ENCODE measurements at regions not wholly inside any gene's neighbourhood (a gene's known extent, or its start where the extent isn't known, plus 50 kb on each side); places are given as distances from the start of the nearest gene placed in this dataset.

- H3K36me3 ChIP-seq (ENCODE audit: control insufficient read depth, insufficient read depth, low read length) = no peaks in the 10 kb centered on the region
- POLR2A ChIA-PET = no interaction called here
- no peaks in the 10 kb centered on the region for H3K9me3 ChIP-seq (ENCODE audit: control insufficient read depth, insufficient read depth, low read depth, low read length)
- no peak for DNase-seq (ENCODE audit: low read depth, low spot score)
- CTCF ChIA-PET = no interaction called here
- in situ Hi-C loops (cut with HindIII; ENCODE audit: low pct_unique_long_range_greater_than_20kb, low sequenced_read_pairs) = no loop called here
- H3K27me3 ChIP-seq (ENCODE audit: control insufficient read depth, insufficient read depth, low read length) = no peaks in the 10 kb centered on the region
- no peak overlapping the region for H3K4me3 ChIP-seq (ENCODE audit: low read depth in 2 of 2, low read length in 2 of 2)
- intact Hi-C loops (cut with micrococcal nuclease; ENCODE audit: unreplicated experiment) = no loop called here
- H3K4me1 ChIP-seq (ENCODE audit: control insufficient read depth, insufficient read depth, low read length) = no peaks in the 10 kb centered on the region
- H3K27ac ChIP-seq (ENCODE audit: low read length) = no peak overlapping the region
- BruUV-seq (replicated peaks) = no TSS peak
- TF ChIP-seq SIN3A (IDR thresholded peaks at IDR 0.05; ENCODE audit: borderline replicate concordance, insufficient read depth, low read depth, low read length) (no peak), TCF7L2 (IDR thresholded peaks at IDR 0.05; ENCODE audit: low read depth, low read length) (no peak), CTCF (IDR thresholded peaks at IDR 0.05) (no peak), POLR2AphosphoS5 (IDR thresholded peaks at IDR 0.05; ENCODE audit: low read depth, low read length) (no peak)
- TF ChIP-seq, protein P1, sequence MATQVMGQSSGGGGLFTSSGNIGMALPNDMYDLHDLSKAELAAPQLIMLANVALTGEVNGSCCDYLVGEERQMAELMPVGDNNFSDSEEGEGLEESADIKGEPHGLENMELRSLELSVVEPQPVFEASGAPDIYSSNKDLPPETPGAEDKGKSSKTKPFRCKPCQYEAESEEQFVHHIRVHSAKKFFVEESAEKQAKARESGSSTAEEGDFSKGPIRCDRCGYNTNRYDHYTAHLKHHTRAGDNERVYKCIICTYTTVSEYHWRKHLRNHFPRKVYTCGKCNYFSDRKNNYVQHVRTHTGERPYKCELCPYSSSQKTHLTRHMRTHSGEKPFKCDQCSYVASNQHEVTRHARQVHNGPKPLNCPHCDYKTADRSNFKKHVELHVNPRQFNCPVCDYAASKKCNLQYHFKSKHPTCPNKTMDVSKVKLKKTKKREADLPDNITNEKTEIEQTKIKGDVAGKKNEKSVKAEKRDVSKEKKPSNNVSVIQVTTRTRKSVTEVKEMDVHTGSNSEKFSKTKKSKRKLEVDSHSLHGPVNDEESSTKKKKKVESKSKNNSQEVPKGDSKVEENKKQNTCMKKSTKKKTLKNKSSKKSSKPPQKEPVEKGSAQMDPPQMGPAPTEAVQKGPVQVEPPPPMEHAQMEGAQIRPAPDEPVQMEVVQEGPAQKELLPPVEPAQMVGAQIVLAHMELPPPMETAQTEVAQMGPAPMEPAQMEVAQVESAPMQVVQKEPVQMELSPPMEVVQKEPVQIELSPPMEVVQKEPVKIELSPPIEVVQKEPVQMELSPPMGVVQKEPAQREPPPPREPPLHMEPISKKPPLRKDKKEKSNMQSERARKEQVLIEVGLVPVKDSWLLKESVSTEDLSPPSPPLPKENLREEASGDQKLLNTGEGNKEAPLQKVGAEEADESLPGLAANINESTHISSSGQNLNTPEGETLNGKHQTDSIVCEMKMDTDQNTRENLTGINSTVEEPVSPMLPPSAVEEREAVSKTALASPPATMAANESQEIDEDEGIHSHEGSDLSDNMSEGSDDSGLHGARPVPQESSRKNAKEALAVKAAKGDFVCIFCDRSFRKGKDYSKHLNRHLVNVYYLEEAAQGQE (IDR thresholded peaks at IDR 0.05; ENCODE audit: insufficient read depth in 1 of 2, low read depth in 2 of 2, low read length in 1 of 2) = no peak
- ATAC-seq = no peak
Observed at GRCh38 chr1:245094954-245095353, 59.8 kb upstream of the KIF26B start.

GRCh38 chr1:245094092-245094491 lies 60.7 kb upstream of the KIF26B start:
- intact Hi-C loops (cut with micrococcal nuclease; ENCODE audit: unreplicated experiment) = no loop called here
- DNase-seq (ENCODE audit: low read depth, low spot score) = no peak
- TF ChIP-seq, protein P1 (IDR thresholded peaks at IDR 0.05; ENCODE audit: insufficient read depth in 1 of 2, low read depth in 2 of 2, low read length in 1 of 2) = no peak
- no peak for TF ChIP-seq TCF7L2 (IDR thresholded peaks at IDR 0.05; ENCODE audit: low read depth, low read length)
- TF ChIP-seq CTCF (IDR thresholded peaks at IDR 0.05) = no peak
- TF ChIP-seq SIN3A (IDR thresholded peaks at IDR 0.05; ENCODE audit: borderline replicate concordance, insufficient read depth, low read depth, low read length) = no peak
- no peak for TF ChIP-seq POLR2AphosphoS5 (IDR thresholded peaks at IDR 0.05; ENCODE audit: low read depth, low read length)
- no TSS peak for BruUV-seq (replicated peaks)
- in situ Hi-C loops (cut with HindIII; ENCODE audit: low pct_unique_long_range_greater_than_20kb, low sequenced_read_pairs) = no loop called here
- CTCF ChIA-PET = no interaction called here
- Histone ChIP-seq H3K4me1 (ENCODE audit: control insufficient read depth, insufficient read depth, low read length) (no peaks in the 10 kb centered on the region), H3K9me3 (ENCODE audit: control insufficient read depth, insufficient read depth, low read depth, low read length) (no peaks in the 10 kb centered on the region), H3K4me3 (ENCODE audit: low read depth in 2 of 2, low read length in 2 of 2) (no peak overlapping the region), H3K27ac (ENCODE audit: low read length) (no peak overlapping the region), H3K27me3 (ENCODE audit: control insufficient read depth, insufficient read depth, low read length) (no peaks in the 10 kb centered on the region), H3K36me3 (ENCODE audit: control insufficient read depth, insufficient read depth, low read length) (no peaks in the 10 kb centered on the region)
- POLR2A ChIA-PET = interaction anchor here (0.6 kb wide), 1 partner anchor 60 kb away, joined by 5 read pairs; no protein-coding TSS in a partner anchor
- ATAC-seq = no peak
